ENCODE measurements at regions not wholly inside any gene's neighbourhood (a gene's known extent, or its start where the extent isn't known, plus 50 kb on each side); places are given as distances from the start of the nearest gene placed in this dataset.

GRCh38 chr16:65816556-65816955 is 549.9 kb upstream of the CDH5 start:
- TF ChIP-seq CTCF (IDR thresholded peaks at IDR 0.05) (no peak), POLR2A (IDR thresholded peaks at IDR 0.05) (no peak), POLR2AphosphoS5 (IDR thresholded peaks at IDR 0.05) (no peak)

All from suprapubic skin (tissue), 4 donors.